GM18508 (cell line): ENCODE measurements at regions not wholly inside any gene's neighbourhood (a gene's known extent, or its start where the extent isn't known, plus 50 kb on each side); places are given as distances from the start of the nearest gene placed in this dataset.

Source experiments
- ATAC-seq: cut with Tn5 transposase; IDR thresholded peaks from one replicate; pipeline ENCODE4 v1.9.1; 2021; ENCODE audit warnings: moderate number of reproducible peaks; ENCODE audit not compliant: insufficient read depth, unreplicated experiment

DNA sequence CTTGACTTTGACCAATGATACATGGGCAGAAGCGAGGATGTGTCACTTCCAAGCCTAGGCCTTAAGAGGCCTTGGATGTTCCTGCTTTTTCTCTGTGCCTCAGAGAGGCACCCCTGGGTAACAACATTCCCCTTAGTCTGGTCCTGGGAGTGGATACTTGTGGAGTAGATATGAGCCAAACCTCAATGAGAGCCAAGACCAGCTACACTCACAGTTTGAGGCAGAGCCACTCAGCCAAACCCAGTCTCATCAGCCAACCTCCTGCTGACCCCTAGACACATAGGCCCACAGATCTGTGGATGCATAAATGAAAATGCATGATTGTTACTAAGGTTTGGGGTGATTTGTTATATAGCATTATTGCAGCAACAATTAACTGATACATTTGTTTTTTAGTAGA lies 114.2 kb downstream of the ZNF621 start:
- ATAC-seq: no peak

DNA sequence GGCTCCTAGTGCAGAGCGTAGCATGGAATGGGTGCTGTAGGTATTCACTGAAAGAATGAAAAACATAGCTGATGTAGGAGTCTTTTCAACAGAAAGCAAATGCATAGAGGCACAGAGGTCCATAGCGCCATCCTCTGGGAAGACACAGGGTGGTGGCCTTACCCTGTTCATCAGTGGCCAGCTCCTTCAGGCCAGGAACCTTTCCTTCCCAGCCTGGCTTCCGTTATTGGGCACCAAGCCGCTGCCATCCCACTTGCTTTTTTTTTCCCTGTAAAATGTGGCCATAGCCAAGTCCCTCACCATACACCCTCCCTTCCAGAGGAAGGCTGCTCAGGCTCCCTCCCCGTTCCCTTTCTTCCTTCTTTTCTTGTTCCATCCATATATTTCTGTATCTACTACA lies 118.1 kb downstream of the ZNF621 start:
- no peak for ATAC-seq

DNA sequence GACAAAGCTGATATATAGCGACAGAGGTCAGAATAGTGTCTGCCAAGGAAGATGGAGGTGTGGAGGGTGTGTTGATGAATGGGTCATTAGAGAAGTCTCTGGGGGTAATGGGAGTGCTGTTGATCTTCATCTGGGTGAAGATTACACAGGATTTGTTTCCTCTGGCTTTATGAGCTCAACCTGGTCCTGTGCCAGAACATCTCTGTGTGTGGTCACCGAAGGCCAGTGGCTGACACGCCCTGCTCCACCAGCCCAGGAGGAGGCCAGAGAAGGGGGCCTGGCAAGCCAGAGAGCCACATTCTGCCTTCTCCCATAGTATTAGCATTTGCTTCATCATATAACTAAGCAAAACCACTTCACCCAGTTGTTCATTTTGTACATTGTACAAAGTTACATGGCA lies 121.1 kb downstream of the ZNF621 start:
- no peak for ATAC-seq

DNA sequence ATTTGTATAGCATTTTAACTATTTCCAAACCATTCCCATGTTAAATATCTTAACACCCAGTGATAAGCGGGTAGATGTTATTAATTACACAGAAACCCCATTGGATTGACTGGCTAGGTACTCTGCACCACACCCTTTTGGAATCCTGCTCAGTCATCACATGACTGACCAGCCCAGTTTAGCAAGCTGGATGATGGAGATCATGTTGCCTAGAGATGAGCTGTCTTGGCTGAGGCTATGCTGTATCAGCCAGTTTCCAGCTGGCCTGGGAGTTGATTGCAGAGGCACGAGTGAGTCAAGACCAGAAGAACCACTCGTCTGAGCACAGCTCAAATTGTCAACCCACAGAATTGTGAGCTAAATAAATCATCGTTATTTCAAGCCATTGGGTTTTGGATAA lies 124.6 kb downstream of the ZNF621 start:
- ATAC-seq: no peak

DNA sequence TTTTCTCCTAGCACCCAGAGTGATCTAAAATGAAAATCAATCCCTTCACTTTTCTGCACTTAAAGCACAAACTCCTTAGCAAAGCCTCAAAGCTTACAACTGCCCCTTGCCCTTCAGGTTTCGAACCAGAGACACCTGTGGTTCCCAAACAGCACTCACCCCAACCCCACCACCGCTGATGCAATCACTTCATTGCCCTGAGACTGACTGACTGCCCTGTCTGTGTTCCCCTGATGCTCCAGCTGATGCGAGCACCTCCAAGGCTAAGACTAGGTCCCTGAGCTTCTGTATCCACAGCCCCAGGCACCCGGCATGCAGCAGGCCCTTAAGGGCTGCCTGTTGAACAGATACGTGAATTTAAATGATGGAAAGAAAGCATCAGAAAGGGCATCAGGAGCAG lies 127.3 kb downstream of the ZNF621 start:
- no peak for ATAC-seq

DNA sequence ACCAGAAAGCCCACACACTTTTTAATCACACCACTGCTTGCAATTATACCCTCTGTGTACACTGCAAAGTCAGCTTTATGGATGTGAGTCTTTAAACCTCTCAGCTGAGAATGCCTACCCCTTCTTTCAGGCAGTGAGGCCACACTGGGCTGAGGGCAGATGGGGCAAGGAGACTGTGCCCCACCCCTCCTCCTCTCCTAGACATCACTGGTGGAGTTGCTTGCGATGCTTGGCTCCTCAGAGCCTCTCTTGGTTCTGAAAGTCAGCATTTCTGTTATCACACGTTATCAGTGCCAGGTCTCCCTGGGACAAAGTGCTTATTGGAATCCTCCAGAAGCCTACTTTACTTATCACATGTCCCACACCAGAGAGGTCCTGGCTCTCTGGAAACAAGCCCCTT lies 128.2 kb downstream of the ZNF621 start:
- ATAC-seq: no peak

DNA sequence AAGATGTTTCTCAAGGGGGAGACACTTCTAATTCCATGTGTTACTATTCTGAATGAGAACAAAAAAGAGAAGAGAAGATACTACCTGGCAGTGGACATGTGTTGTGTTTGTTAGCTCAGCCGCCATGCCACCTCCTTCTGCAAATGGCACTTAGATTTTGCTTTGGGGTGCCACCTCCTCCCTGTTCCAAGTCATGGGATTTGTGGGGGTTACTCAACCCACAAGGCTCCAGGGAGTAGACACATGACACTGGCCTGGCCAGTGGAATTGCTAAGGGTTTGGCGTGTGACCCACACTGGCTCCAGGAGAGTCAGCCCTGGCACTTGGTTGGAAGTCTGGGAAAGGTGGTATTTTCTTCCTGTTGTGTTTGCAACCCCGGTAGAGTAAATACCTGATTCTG lies 129.1 kb downstream of the ZNF621 start:
- ATAC-seq: no peak

DNA sequence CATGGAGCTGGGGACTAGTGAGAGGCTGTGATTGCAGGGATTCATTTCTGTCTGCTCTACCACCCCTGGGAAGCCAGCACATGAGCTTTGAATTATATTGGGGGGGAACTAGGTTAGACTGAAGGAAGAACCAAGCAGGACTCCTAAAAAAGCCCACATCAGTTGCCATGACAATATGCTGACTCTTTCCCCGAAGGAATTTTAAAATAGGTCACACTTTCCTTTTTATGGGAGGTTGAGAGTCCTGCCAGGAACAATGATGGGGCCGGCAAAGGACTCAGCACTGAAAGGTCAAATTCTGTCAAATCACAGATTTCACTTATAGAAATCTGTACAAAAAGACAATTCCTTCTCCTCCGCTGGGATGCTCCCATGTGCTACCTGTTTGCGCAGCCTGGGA lies 130.8 kb downstream of the ZNF621 start:
- ATAC-seq: no peak

DNA sequence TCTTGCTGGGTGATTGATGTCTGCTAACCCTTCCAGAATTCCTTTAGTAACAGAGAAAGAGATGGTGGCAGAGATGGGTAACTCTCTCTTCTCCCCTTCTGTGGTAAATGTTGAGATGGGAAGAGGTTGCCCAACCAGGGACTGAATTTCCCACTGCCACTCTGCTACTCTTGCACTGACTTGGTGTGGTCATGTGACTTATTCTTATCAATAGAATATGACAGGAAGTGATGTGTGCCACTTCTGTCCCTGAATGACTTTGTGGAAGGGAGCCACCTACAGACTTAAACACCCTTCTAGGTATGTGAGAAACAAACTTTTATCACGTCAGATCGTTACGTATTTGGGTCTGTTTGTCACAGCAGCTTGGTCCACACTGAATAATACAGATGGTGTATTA lies 132.9 kb downstream of the ZNF621 start:
- no peak for ATAC-seq

DNA sequence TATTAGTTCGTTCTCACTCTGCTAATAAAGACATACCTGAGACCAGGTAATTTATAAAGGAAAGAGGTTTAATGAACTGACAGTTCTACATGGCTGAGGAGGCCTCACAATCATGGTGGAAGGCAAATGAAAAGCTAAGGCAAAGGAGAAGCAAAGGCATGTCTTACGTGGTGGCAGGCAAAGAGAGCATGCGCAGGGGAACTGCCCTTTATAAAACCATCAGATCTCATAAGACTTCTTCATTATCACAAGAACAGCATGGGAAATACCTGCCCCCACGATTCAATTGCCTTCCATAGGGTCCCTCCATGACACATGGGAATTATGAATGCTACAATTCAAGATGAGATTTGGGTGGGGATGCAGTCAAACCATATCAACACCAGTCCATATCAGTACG lies 133.5 kb downstream of the ZNF621 start:
- no peak for ATAC-seq

DNA sequence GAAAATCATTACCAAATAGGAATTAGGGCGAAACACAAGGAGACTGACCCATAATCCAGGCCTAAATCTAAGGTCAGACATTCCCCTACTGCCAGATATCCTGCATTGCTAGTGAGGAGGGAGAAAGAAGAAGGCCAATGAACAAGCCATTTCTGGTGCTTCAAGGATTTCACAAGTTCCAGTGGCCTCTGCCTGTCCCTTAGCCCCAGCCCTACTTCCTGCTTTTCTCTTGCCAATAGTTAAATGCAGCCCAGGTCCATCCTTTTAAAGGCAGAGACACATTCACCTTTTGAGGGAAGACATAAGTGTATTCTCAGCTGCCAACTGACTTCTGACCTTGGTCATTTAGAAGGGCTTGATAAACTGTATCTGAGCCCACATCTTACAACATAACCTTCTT lies 135.8 kb downstream of the ZNF621 start:
- ATAC-seq: no peak

DNA sequence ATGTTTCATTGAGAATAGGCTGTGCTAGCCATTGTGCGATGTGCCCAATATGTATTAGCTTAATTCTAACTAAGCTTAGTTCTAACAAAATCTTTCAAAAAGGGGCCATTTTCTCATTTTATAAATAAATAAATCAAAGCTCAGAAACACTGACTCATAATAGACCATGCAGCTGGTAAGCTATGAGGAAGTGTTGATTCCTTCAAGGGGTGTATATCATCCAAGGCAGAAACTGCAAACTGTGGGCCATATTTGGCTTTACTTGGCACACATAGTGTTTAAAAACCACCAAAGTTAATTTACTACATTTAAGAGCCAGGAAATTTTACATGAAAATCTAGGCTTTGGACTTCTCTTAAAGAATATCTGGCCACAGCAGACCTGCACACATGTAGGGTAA lies 136.5 kb downstream of the ZNF621 start:
- ATAC-seq: no peak

DNA sequence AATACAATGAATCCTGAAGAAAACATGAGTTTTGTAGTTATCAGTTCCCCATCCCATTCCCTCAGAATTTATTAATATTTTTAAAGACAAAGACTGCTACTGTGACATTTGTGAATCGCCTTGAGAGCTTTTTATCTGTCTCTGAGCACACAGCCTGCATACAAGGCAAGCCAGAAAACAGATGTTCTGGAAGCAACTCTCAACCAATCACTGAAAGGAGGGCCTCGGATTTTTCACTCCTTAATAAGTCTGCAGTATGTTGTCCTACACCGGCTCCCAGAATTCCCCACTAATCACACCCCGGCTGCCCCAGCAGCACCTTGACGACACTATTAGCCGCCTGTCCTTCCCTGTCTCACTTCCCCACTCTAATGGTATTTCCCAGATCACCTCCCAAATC lies 138.5 kb downstream of the ZNF621 start:
- no peak for ATAC-seq

DNA sequence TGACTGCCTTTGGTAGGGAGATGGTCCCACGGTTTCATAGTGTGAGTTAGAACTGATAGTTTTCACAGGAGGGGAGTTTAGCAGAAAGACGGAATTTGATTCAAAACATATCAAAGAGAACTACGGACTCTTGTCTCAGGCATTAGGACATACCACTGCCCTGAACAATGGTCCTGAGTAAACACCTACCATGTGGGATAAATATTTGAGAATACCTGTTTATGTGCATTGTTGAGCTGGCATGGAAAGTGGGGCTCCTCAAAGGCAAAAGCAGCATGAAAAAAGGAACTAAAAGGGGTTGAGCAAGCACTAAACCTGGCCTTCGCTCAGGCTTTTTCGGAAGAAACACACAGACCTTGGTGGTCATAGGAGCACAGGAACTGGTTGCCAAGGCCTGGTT lies 144.4 kb downstream of the ZNF621 start:
- ATAC-seq: no peak

DNA sequence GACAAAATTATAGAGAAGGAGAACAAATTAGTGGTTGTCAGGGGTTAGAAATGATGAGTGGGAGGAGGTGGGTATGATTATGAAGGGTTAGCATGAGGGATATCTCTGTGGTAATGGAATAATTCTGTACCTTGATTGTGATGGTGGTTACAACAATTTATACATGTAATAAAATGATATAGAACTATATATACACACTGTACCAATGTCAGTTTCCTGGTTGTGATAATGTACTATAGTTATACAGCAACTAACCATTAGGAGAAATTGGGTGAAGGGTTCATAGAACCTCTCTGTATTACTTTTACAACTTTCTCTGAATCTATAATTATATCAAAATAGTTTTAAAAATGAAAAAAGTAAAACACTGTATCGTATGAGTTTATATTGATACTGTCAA lies 148.1 kb downstream of the ZNF621 start:
- no peak for ATAC-seq

DNA sequence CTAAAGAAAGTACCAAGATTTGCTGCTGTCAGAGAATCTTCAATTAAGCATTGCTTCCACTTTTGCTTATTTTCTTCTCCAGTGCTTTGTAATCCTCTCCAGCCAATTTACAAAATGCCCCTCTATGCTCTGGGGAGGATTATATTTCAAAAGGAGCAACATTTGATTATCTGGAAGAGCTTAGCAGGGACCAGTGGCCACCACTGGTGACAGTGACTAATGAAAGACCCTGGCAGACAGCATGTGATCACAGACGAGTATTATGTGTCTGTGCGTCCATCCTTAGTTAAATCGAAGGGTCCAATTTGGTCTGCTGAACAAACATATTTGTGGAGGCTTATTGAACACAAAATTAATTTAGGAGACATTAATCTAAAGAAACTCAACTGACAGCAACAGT lies 152.6 kb downstream of the ZNF621 start:
- ATAC-seq: no peak

DNA sequence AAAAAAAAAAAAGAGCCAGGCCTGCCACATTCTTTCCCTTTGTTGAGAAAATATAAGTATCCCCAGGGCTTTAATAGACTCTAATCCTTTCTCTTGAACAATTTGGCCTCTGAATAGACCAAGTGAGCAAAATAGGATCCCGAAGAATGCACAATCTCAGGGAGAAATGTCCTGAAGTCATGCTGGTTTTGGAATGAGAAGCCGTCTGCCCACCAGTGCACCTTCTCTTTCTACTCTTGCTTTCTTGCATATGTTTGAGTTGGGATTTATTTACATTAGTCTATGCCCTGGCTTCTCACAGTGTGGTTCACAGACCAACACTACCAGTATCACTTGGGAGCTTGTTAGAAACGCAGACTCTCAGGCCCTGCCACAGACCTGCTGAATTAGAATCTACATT lies 153.0 kb downstream of the ZNF621 start:
- ATAC-seq: no peak

DNA sequence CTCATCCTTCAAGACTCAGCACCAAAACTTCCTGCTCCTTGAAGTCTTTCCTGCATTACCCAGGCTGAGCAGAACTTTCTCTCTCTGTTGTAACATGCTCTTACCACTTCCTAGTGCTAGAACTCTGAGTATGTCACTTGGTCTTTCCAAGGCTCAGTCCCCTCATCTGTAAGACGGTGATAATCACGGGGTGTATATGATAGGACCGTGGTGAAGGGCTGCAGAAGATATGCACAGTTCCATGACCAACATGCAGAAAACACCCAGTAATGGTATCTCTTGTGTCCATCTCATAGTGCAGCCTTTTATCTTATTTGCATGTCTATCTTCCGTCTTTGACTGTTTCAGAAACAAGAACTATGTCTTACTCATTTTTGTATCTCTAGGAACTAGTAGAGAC lies 154.5 kb downstream of the ZNF621 start:
- ATAC-seq: no peak

DNA sequence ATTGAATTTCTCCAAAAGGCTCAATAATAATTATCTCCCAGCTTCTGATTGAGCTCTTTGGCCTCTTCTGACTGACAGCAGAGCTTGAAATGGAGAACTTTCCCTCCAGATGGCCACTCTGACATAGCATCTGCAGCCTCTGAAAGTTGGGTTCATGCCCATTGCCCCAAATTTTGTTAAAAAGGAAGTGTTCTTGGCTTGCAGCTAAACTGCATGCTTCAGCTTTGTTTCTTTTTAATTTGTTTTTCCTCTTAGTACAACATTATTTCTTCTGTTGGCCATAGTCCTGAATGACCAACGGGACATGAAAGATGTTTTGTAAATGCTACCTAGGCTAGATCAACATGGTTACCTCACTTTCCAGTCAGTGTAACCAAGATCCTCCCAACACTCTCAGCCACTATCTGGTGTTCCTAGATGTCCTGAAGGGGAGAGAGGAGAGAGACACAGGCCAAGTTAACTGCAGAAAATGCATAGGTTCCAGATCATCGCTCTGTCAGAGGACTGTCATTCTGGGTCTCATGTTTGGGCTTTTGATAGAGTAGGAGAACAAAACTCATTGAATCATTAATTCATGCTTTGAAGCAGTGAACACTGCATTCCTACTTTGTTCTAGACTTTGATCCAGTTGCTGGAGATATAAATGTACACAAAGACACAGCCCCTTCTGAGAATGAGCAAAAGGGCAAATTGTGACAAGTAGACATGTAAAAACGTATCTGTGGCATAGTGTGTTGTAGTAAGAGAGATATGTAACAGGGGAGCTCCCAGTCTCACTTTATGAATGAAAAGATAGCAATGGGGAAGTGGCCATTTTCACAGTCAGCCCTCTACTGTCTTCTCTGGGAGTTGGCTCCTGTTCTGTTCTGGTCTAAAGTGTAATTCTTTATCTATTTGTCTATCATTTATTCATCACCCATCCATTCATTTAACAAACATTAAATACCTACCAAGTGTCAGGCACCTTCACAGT lies 156.2 kb downstream of the ZNF621 start:
- no peak for ATAC-seq

DNA sequence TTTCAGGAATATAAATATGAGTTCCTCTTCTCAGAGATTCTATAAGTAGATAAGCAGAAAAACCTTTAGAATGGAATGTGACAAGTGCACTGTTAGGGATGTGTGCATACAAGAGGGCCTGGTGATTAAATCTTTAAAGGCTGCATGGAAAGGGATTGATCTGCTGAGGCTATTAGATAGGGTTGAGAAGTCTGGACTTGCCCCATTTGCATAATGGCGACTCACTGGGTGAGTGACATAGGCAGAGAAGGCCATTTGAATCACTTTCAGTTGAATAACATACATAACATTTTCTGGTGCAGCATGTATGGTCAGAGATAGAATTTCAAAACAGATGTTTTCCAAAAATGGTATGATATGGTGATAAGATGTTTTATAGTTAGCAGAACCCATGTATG lies 156.9 kb downstream of the ZNF621 start:
- ATAC-seq: no peak

DNA sequence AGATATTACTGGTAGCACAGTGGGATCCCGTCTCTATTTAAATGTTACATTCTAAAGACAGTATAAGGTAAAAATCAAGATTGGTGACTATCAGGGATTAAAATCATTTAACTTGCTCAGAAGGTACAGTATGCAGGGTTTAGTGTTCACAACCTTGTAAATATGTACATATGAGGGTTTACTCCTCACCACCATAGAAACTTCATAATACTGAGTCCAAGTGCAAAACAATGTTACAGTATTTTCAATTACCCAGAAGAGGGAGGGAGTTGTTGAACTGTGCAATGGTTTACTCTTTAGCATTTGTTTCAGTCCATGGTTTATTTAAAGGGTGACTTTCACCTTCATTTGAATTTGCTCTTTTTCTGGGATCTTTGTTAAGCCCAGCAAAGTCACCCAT lies 165.1 kb downstream of the ZNF621 start:
- no peak for ATAC-seq

DNA sequence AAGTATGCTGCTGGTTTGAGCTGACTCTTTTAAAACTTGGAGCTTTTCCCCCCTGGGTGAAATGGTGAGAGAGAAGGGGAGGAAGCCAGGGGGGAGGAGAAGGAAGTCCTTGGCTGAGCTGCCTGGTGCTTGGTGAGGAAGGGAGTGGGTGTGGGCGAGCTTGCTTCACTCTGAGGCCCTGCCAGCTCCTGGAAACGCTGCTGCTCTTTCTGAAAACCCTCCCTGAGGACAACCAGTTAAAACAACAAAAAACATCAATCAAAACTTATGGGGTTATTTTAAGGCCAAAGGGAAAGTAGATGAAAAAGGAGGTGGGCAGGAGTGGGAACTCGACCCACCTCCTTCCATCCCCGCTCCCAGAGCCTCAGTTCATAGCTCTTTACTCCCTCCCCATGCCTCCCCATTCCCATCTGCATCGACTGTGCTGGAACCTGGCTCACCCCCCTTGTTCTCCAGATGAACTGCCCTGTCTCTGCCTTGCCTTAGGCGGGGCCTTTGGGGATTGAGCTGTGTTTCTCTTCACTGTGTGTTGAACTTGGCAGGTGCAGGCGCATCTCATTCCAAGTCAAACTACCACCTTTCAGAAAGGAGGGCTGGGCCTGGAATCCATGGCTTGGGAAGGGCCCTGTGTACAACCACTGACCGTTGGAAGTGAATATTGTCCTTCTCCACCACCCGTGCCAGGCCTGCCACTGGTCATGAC lies 166.1 kb downstream of the ZNF621 start:
- no peak for ATAC-seq
